DND-41 (cell line): ENCODE measurements at regions not wholly inside any gene's neighbourhood (a gene's known extent, or its start where the extent isn't known, plus 50 kb on each side); places are given as distances from the start of the nearest gene placed in this dataset.

Experiments
- ATAC-seq: fragments of 200-7000 bp; cut with Tn5 transposase; 3 replicates; pipeline ENCODE4 v1.9.1; 2021; ENCODE audit warnings: low read depth; ENCODE audit not compliant: insufficient read depth
- DNase-seq: peaks from one replicate; pipeline ENCODE4 v3.0.0-alpha.2; 2020
- H2AFZ ChIP-seq: 2 replicates; pipeline ENCODE4 v1.6.0; 2012; ENCODE audit warnings: low read depth, low read length
- H3K27ac ChIP-seq: 2 replicates; pipeline ENCODE4 v1.5.1; 2012; ENCODE audit warnings: low read length, inconsistent platforms
- H3K27me3 ChIP-seq: fragments of 200-600 bp; sonication (generic); 2 replicates; pipeline ENCODE4 v1.6.0; 2012; ENCODE audit warnings: low read length, mild to moderate bottlenecking, inconsistent platforms; ENCODE audit not compliant: insufficient read depth, poor library complexity
- H3K36me3 ChIP-seq: 2 replicates; pipeline ENCODE4 v1.5.1; 2012; ENCODE audit warnings: low read length, inconsistent platforms; ENCODE audit not compliant: insufficient read depth
- H3K4me1 ChIP-seq: 2 replicates; pipeline ENCODE4 v1.5.1; 2012; ENCODE audit warnings: mild to moderate bottlenecking, low read length; ENCODE audit not compliant: insufficient read depth
- H3K4me2 ChIP-seq: 2 replicates; pipeline ENCODE4 v1.6.0; 2012; ENCODE audit warnings: mild to moderate bottlenecking, moderate library complexity, low read length, inconsistent platforms; ENCODE audit not compliant: insufficient read depth
- H3K4me3 ChIP-seq, 2 experiments: fragments of 200-600 bp in 1 of 2; shearing (Covaris generic) in 1 of 2; 2 replicates each; pipeline ENCODE4 v1.5.1; 2012 to 2016; ENCODE audit warnings: inconsistent platforms in 2 of 2, low read length in 2 of 2, mild to moderate bottlenecking in 2 of 2, low read depth in 1 of 2, moderate library complexity in 1 of 2
- H3K79me2 ChIP-seq: 2 replicates; pipeline ENCODE4 v1.6.0; 2012; ENCODE audit warnings: low read length, inconsistent platforms; ENCODE audit not compliant: insufficient read depth
- H3K9ac ChIP-seq: 2 replicates; pipeline ENCODE4 v1.6.0; 2012; ENCODE audit warnings: low read depth, mild to moderate bottlenecking, inconsistent platforms, low read length, moderate library complexity
- H3K9me3 ChIP-seq: 2 replicates; pipeline ENCODE4 v1.5.1; 2012; ENCODE audit warnings: low read length, moderate library complexity, mild to moderate bottlenecking, inconsistent platforms; ENCODE audit not compliant: insufficient read depth, severe bottlenecking
- H4K20me1 ChIP-seq: 2 replicates; pipeline ENCODE4 v1.6.0; 2012; ENCODE audit warnings: low read length; ENCODE audit not compliant: insufficient read depth
- EZH2 ChIP-seq: IDR thresholded peaks from 3 replicates; pipeline ENCODE4 v1.6.1; 2012; ENCODE audit warnings: borderline replicate concordance, low read depth, mild to moderate bottlenecking, moderate library complexity, low read length, inconsistent platforms; ENCODE audit not compliant: severe bottlenecking
- TF ChIP-seq, protein P1 (sequence below): IDR thresholded peaks from 2 replicates; pipeline ENCODE4 v1.5.1; 2012; ENCODE audit warnings: borderline replicate concordance, low read length, moderate library complexity, mild to moderate bottlenecking; ENCODE audit not compliant: poor library complexity, severe bottlenecking; ENCODE audit errors: extremely low read depth

GRCh38 chr2:223313101-223313500 lies 261.1 kb downstream of the KCNE4 start:
- no peak for ATAC-seq
- no peaks in the 10 kb centered on the region for H3K4me1 ChIP-seq

DNA sequence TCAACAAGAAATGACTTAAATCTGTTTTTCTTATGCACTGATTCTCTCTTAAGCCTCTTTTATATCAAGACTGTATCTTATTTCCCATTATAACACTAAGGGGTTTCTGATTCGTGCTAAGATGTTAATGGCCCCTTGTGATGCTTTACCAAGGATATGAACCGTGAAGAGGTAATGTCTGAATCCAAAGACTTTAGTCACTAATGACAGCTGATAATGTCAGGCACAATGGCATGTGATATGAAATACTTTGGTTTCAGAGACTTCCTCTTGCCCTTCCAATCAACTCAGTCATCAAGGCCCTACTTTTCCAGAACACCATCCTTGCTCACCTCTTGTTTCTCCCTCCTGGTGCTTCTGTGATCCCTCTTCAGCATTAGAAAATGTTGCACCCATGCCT lies 262.8 kb downstream of the KCNE4 start:
- no peak for ATAC-seq
- H3K4me1 ChIP-seq: no peaks in the 10 kb centered on the region
- H3K4me3 ChIP-seq: no peak overlapping the region
- no peak overlapping the region for H2AFZ ChIP-seq
- no peaks in the 10 kb centered on the region for H4K20me1 ChIP-seq
- H3K9me3 ChIP-seq: no peaks in the 10 kb centered on the region
- H3K4me2 ChIP-seq: no peak overlapping the region
- no peaks in the 10 kb centered on the region for H3K36me3 ChIP-seq
- TF ChIP-seq, protein P1, sequence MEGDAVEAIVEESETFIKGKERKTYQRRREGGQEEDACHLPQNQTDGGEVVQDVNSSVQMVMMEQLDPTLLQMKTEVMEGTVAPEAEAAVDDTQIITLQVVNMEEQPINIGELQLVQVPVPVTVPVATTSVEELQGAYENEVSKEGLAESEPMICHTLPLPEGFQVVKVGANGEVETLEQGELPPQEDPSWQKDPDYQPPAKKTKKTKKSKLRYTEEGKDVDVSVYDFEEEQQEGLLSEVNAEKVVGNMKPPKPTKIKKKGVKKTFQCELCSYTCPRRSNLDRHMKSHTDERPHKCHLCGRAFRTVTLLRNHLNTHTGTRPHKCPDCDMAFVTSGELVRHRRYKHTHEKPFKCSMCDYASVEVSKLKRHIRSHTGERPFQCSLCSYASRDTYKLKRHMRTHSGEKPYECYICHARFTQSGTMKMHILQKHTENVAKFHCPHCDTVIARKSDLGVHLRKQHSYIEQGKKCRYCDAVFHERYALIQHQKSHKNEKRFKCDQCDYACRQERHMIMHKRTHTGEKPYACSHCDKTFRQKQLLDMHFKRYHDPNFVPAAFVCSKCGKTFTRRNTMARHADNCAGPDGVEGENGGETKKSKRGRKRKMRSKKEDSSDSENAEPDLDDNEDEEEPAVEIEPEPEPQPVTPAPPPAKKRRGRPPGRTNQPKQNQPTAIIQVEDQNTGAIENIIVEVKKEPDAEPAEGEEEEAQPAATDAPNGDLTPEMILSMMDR: no peak
- no peak for TF ChIP-seq EZH2
- H3K9ac ChIP-seq: no peak overlapping the region
- no peaks in the 10 kb centered on the region for H3K79me2 ChIP-seq
- DNase-seq: no peak
- no peaks in the 10 kb centered on the region for H3K27me3 ChIP-seq
- H3K27ac ChIP-seq: no peak overlapping the region

More at GRCh38 chr2:223313101-223313500, 261.1 kb downstream of the KCNE4 start:
- Histone ChIP-seq H3K79me2 (no peaks in the 10 kb centered on the region), H4K20me1 (no peaks in the 10 kb centered on the region), H3K4me3 (no peak overlapping the region), H3K36me3 (no peaks in the 10 kb centered on the region), H3K9me3 (no peaks in the 10 kb centered on the region), H3K4me2 (no peak overlapping the region), H2AFZ (no peak overlapping the region), H3K27me3 (no peaks in the 10 kb centered on the region), H3K9ac (no peak overlapping the region), H3K27ac (no peak overlapping the region)
- no peak for TF ChIP-seq EZH2
- TF ChIP-seq, protein P1: no peak
- no peak for DNase-seq

DNA sequence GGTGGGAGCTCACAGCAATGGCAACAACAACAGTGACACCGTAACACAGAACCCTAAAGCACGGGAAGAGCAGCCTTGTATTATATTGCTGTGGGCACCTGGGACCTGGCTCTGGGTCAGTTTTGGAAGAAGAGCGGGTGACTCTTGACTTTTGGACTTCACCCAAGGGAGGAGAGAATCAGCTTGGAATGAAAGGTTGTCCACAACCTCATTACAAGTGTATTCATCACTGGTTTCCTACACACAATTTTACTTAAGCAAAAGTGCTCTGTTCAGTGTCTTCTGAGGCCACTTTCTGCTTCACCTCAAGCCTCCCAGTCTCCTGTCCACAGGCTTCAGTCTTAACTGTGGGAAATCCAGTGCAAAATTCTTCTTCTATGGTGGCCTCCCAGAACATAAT lies 263.8 kb downstream of the KCNE4 start:
- TF ChIP-seq, protein P1: no peak
- no peak for TF ChIP-seq EZH2
- H3K36me3 ChIP-seq: no peaks in the 10 kb centered on the region
- no peaks in the 10 kb centered on the region for H3K27me3 ChIP-seq
- H3K4me2 ChIP-seq: no peak overlapping the region
- no peak for ATAC-seq
- H2AFZ ChIP-seq: no peak overlapping the region
- no peaks in the 10 kb centered on the region for H4K20me1 ChIP-seq
- H3K9me3 ChIP-seq: no peaks in the 10 kb centered on the region
- no peak overlapping the region for H3K27ac ChIP-seq
- H3K9ac ChIP-seq: no peak overlapping the region
- no peaks in the 10 kb centered on the region for H3K4me1 ChIP-seq
- H3K4me3 ChIP-seq: no peak overlapping the region
- no peaks in the 10 kb centered on the region for H3K79me2 ChIP-seq
- no peak for DNase-seq

DNA sequence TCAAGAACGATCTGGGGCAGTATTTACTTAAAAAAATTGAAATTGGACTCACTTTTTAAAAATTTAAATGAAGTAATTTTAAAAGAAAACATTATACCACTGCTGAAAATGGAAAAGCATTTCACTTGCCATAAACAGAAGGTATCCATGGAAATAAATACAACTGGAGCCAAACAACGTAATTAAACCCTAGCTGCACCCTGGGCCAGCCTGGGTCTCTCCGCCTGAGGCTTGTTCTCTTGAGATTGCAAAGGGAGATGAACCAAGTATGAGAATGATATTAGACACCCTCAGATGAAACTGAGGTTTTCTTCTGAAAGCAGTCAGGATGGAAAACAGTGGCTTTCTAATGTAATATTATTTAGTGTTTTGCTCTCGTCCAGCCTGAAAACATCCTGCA lies 264.4 kb downstream of the KCNE4 start:
- Histone ChIP-seq H3K27me3 (no peaks in the 10 kb centered on the region), H3K36me3 (no peaks in the 10 kb centered on the region), H3K9me3 (no peaks in the 10 kb centered on the region), H3K4me3 (no peak overlapping the region), H3K4me1 (no peaks in the 10 kb centered on the region), H2AFZ (no peak overlapping the region), H3K79me2 (no peaks in the 10 kb centered on the region), H3K4me2 (no peak overlapping the region), H4K20me1 (no peaks in the 10 kb centered on the region), H3K27ac (no peak overlapping the region), H3K9ac (no peak overlapping the region)
- TF ChIP-seq EZH2: no peak
- TF ChIP-seq, protein P1: no peak
- no peak for ATAC-seq
- no peak for DNase-seq
